ENCODE measurements at regions not wholly inside any gene's neighbourhood (a gene's known extent, or its start where the extent isn't known, plus 50 kb on each side); places are given as distances from the start of the nearest gene placed in this dataset.
"Not testable (repeated sequence)": the region's sequence is repeated elsewhere in the genome, so short reads cannot be mapped to it uniquely, and the experiment has no call there.

GRCh38 chr2:204145263-204145751, 208.7 kb downstream of the ICOS start:
- peak; percentile 49 for FAIRE-seq

DNA sequence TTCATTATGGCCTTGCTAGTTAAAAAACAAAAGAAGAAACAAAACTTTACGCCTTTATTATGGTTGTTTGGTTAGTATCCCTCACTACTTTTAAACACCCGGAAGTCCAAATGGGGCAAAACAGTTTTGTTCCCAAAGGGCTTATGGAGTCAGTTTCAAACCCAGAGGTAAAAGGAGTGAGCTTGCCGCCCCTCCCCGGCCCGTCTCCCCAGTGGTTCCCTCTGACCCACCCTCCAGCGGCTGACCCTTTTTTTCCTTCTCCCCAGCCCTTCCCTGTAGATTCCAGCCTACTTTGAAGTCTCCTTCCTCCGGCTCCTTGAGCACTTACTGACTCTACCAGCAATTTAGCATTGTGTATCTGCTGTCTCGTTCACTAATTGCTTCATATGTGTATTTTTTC, 209.2 kb downstream of the ICOS start:
- FAIRE-seq = no peak

- not testable (repeated sequence) for FAIRE-seq
These were observed 210.5 kb downstream of the ICOS start for GRCh38 chr2:204147040-204147439.

DNA sequence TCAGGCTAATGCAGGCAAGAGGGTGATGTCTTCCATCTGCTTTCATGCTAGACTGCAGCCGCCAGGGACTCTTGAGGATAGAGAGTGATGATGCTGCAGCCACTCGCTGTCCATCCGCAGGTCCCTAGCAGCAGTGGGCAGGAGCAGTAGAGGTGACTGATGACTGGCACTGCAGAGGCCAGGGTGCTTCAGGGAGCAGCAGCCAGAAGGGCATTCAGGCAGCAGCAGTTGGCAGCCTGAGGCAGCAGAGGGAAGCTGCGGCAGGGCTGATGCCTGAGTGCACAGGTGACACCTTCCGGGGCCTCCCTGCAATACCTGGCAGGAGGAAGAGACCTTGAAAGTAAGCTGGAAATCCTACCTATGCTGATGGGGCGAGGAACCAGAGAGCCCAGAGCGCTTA, 214.2 kb downstream of the ICOS start:
- FAIRE-seq = no peak

DNA sequence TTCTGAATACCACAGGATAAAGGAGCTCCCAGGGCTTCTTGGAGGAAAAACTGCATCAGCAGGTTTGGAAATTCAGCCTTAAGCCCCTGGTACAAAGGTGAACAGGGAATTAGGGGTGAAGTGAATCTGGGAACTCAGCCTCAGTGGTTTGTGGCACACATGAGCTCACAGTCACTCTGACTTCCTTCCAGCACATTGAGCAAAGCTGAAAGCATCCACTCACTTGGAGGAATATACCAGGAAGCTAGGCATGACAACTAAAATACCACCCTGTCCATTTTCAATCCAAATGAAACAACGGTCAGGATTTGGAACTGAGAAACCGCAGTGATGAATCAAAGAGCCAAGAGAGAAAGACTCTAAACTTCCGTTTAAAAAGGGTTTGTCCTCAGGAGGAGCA, 216.1 kb downstream of the ICOS start:
- FAIRE-seq = no peak

GRCh38 chr2:204154863-204155262, 218.3 kb downstream of the ICOS start:
- no peak for FAIRE-seq

- FAIRE-seq = no peak
These were observed 219.9 kb downstream of the ICOS start for GRCh38 chr2:204156456-204156855.

- FAIRE-seq = no peak
These were observed 221.1 kb downstream of the ICOS start for GRCh38 chr2:204157684-204158083.

- no peak for FAIRE-seq
These were observed 223.0 kb downstream of the ICOS start for GRCh38 chr2:204159526-204159925.

GRCh38 chr2:204160989-204161388, 224.4 kb downstream of the ICOS start:
- FAIRE-seq = no peak

DNA sequence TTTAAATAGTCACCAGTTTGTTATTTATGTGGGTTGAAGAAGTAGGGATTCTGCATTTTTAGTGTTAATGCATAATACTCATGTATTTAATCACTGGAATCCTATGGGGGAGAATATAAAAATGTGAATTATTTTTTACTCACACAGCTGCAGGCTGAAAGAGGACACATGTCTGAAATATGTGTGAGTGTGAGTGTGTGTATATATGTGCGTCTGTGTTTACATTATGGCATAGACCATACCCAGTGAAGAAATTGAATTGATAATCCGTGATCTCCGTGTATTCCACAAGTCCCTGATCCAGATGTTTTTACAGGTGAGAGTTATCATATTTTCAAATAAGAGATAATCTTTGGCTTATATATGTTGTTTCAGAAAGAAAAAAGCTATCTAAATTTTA, 225.3 kb downstream of the ICOS start:
- FAIRE-seq = no peak

- no peak for FAIRE-seq
These were observed 230.4 kb downstream of the ICOS start for GRCh38 chr2:204166961-204167360.

GRCh38 chr2:204167670-204168069, 231.1 kb downstream of the ICOS start:
- not testable (repeated sequence) for FAIRE-seq

- FAIRE-seq = no peak
These were observed 233.8 kb downstream of the ICOS start for GRCh38 chr2:204170411-204170810.

- FAIRE-seq = no peak
These were observed 235.0 kb downstream of the ICOS start for GRCh38 chr2:204171432-204172144.

- FAIRE-seq = no peak
These were observed 235.6 kb downstream of the ICOS start for GRCh38 chr2:204172145-204172600.

GRCh38 chr2:204174034-204174433, 237.5 kb downstream of the ICOS start:
- no peak for FAIRE-seq

DNA sequence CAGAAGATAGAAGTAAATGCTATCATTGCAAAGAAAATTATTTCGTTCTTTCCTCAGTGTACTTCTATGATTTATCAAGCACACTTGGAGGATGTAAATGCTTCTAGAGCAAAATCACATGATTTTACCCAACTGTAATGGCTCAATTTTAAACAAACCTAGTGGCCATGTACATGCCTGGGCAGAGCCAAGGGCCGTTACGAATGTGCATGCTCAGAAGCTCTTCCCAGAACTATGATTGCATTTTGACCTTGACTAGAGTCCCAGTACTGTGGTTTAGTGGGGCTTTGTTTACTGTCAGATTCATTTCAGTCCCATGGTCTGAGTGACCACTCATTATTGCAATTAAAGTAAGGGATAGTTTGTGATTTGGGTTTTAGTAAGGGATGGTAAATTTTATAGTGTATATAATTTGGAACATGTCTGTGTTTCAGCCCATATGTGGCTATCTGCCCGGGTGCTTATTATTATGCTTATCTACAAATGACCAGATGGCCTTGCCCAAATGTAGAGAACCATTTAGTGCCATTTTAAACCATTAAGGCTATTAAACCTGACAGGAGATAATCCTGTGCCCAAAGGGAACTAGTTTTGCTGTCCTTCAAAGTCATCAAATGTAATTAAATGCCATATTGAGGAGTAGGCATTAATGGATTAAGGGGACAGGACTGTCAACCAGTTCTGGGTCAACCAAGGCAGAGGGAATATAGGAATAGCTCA, 239.1 kb downstream of the ICOS start:
- no peak for FAIRE-seq

DNA sequence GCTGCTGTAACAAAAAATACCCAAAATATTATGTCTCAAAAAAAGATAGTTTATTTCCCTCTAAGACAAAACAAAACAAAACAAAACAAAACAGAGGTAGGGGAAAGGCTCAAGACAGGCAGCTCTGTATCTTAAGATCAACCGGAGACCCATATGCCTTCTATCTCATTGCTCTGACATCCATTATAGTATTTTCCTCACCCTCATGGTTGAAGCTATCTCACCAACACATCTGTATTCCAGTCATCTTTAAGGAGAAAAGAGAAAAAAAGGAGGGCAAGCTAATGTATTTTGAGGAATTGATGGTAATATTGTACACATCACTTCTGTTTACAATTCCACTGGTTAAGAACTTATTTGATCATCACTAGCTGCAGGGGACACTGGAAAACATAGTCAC, 239.7 kb downstream of the ICOS start:
- FAIRE-seq = no peak

- no peak for FAIRE-seq
These were observed 240.9 kb downstream of the ICOS start for GRCh38 chr2:204177251-204177976.

DNA sequence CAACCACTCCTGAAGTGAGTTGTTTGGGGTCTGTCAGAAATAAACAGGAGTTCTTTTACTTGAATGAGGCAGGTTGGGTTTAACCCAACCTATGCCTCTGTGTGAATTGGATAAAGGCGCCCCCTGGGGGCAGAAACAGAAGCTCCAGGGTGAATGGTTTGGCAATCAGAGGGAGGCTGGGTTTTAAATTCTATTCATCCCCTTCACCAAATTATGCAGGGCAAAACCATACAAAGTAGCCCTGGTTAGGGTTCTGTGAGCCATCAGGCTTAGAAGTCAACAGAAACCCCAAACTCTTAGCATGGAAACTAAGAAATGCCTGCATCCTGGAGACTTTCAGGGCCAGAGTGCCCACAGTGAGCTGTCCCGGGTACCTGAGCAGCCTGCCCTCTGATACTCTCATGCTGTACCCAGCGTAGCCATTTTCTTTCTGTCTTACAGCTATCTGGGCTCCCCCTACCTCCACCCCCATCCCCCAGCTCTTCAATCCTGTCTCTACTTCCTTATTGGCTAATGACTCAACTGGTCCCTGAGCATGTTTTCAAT, 241.5 kb downstream of the ICOS start:
- FAIRE-seq = no peak

- no peak for FAIRE-seq
These were observed 244.1 kb downstream of the ICOS start for GRCh38 chr2:204180649-204181048.

DNA sequence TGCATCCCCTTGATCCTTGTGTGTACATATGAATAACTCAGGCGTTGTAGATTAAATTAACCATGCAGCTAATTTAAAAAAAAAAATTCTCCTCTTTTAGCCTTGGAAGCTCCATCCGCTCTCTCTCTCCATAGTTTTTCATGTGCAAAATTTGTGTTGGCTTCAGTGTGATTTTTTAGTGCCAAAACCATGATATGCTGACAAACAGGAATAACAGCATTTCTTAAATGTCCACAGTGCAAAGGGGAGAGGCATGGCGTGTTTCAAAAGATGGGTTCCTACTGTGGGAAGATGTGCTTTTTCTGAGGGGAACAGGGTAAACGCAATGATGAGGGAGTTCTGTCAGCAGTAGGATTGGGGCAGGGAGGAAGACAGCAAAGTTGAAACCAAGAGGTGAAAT, 247.0 kb downstream of the ICOS start:
- FAIRE-seq = no peak
